ENCODE measurements at regions not wholly inside any gene's neighbourhood (a gene's known extent, or its start where the extent isn't known, plus 50 kb on each side); places are given as distances from the start of the nearest gene placed in this dataset.
A peak's percentile ranks its signal among the peaks of the same experiment; 100 is the strongest.

DNA sequence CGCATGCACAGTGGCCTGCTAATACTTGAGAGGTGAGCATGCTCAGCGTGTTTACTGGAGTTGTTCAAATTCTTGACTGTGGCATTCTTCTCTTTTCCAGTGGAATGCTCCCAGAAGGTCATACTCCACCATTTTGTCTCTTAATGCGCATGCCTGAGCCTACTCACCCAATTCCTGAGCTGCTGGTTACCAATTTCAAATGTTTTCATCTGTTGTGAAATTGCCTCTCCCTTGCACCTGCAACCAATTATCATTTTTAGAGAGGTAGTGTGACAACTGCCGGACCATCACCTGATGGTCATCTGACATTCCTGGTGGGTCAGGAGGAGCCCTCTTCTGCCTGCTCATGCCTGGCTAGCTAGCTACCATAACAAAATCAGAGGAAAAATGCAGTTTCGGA is 82.2 kb upstream of the LIFR start:
- no peaks in the 10 kb centered on the region for H3K27me3 ChIP-seq (ENCODE audit: insufficient read depth, low read length, poor library complexity, severe bottlenecking)
- H3K36me3 ChIP-seq (ENCODE audit: insufficient read depth, low read length) = no peaks in the 10 kb centered on the region
- H3K9me3 ChIP-seq (ENCODE audit: low read length) = no peaks in the 10 kb centered on the region
- DNase-seq = no peak
- H3K36me3 Mint-ChIP-seq = no peaks in the 10 kb centered on the region
- peaks cover 0 to 21% of the 10 kb centered on the region in 2 donors for H3K27me3 Mint-ChIP-seq
- H3K9me3 Mint-ChIP-seq = peaks cover 0 to 2% (median 0%) of the 10 kb centered on the region in 5 donors
- POLR2A ChIA-PET = no interaction called here
- no peak overlapping the region for H3K4me3 ChIP-seq (ENCODE audit: low read length)
- no peaks in the 10 kb centered on the region for H3K4me1 Mint-ChIP-seq
- CTCF ChIA-PET = no interaction called here
- H3K4me1 ChIP-seq (ENCODE audit: insufficient read depth, low read length) = no peaks in the 10 kb centered on the region
- H3K27ac ChIP-seq (ENCODE audit: low read depth, low read length) = no peak overlapping the region
- no peak overlapping the region for H3K4me3 Mint-ChIP-seq
- no peak overlapping the region for H3K27ac Mint-ChIP-seq

DNA sequence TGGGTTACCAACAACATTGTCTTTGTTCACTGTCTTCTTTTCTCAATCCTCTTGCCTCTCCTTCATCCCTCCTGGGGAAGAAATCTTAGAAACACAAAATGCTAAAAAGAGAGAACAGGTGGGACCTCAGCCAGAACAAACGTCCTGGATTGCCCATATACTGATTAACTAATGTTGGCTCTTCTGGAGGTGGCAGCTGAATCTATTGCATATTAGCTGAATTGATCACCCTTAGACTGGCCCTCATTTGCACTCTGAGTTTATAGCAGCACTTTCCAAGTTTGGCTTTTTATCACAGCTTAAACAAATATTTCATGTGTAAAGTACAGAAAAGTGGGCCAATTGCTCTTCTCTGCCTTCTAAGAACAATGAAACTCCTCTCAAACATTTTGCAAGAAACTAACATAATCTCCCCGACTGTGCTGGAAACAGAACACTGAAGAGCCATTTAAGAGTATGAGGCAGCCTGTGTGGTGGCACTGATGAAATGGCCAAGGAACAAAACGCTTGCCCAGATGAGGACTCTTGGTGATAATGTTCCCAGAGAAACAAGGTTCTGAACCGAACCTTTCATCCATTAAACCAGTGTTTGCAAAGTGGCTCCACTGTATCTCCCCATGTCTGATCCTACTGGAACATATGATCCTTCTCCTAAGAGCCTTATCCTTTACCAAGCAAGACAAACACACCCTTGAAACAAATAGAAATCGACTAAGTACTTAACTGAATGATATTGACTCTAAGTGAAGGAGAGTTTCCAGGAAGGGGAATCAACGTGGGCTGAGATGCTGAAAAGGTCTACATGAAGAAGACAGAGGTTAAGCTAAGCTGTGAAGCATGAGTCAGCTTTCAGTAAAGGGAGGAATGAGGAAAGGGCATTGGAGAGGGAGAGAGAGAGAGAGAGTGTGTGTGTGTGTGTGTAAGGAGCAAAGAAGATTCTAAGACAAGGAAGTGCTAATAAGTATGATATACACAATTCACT is 83.2 kb upstream of the LIFR start:
- CTCF ChIA-PET = no interaction called here
- DNase-seq = no peak

DNA sequence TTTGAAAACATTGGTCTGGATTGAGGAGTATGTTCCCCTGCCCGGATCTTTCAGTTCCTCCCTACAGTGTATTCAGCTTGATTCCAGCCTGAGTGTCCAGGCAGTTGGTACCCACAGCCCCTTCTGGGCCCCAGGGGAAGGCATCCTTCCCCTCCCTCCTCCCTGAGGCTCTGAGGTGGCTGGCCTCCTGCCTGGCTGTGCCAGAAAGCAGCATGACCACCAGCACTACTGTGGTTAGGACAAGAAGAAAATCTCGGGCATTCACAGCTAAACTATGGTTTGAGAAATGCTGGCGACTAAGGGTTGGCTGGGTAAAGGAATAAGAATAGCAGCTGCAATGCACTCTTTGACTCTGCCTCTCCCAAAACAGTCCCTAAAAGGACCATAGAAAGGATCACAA is 84.6 kb upstream of the LIFR start:
- H3K27me3 Mint-ChIP-seq = peaks cover 0 to 10% of the 10 kb centered on the region in 2 donors
- H3K9me3 Mint-ChIP-seq = peaks cover 0 to 5% (median 0%) of the 10 kb centered on the region in 5 donors
- ChIA-PET CTCF (no interaction called here), POLR2A (no interaction called here)
- H3K27ac Mint-ChIP-seq = no peak overlapping the region
- Histone ChIP-seq H3K27me3 (ENCODE audit: insufficient read depth, low read length, poor library complexity, severe bottlenecking) (no peaks in the 10 kb centered on the region), H3K27ac (ENCODE audit: low read depth, low read length) (no peak overlapping the region), H3K4me3 (ENCODE audit: low read length) (no peak overlapping the region), H3K9me3 (ENCODE audit: low read length) (no peaks in the 10 kb centered on the region), H3K4me1 (ENCODE audit: insufficient read depth, low read length) (no peaks in the 10 kb centered on the region), H3K36me3 (ENCODE audit: insufficient read depth, low read length) (no peaks in the 10 kb centered on the region)
- no peak overlapping the region for H3K4me3 Mint-ChIP-seq
- no peaks in the 10 kb centered on the region for H3K4me1 Mint-ChIP-seq
- H3K36me3 Mint-ChIP-seq = no peaks in the 10 kb centered on the region
- DNase-seq = no peak

More for the DNA sequence above, 83.2 kb upstream of the LIFR start:
- Histone ChIP-seq H3K9me3 (ENCODE audit: low read length) (no peaks in the 10 kb centered on the region), H3K36me3 (ENCODE audit: insufficient read depth, low read length) (no peaks in the 10 kb centered on the region), H3K27ac (ENCODE audit: low read depth, low read length) (no peak overlapping the region), H3K4me3 (ENCODE audit: low read length) (no peak overlapping the region), H3K27me3 (ENCODE audit: insufficient read depth, low read length, poor library complexity, severe bottlenecking) (no peaks in the 10 kb centered on the region), H3K4me1 (ENCODE audit: insufficient read depth, low read length) (no peaks in the 10 kb centered on the region)
- POLR2A ChIA-PET = no interaction called here
- Mint-ChIP-seq H3K9me3 (peaks cover 0 to 4% (median 0%) of the 10 kb centered on the region in 5 donors), H3K27ac (no peak overlapping the region), H3K36me3 (no peaks in the 10 kb centered on the region), H3K27me3 (peaks cover 0 to 14% of the 10 kb centered on the region in 2 donors), H3K4me1 (no peaks in the 10 kb centered on the region), H3K4me3 (no peak overlapping the region)

DNA sequence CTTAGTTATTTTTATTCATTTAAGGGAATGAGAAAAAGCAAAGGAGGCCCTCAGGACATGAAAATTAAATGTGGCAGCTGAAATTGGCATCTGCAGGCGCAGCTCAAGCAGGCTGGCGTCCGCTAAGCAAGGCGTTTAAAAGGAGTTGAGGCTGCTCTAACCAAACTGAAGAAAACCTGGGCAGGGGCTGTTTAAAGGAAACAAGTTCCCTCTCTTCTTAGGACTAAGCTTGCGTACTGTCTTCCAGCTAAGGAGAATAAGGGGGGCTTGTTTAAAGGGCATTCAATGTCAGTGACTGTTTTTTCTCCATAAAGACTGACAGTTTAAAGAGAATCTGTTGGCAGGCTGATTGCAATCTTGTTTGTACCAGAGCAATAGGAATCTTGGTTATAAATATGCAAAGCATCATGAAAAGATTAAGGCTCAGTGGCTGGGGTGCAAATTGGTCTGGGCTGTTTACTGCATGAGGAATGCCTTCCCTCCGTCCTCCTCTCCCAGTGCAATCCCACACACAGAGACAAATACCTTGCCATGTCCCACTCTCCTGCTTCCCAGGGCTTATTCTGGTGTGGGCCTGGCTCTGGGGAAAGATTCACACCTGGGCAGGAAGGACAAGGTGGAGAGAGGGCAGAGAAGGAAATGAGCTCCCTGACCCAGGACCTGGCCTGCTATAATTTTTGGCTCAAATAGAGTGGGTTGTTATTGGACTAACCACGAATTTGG is 85.9 kb upstream of the LIFR start:
- H3K4me1 ChIP-seq (ENCODE audit: insufficient read depth, low read length) = no peaks in the 10 kb centered on the region
- peaks cover 0 to 5% (median 0%) of the 10 kb centered on the region in 5 donors for H3K9me3 Mint-ChIP-seq
- no peak overlapping the region for H3K4me3 Mint-ChIP-seq
- DNase-seq = no peak
- no peak overlapping the region for H3K27ac Mint-ChIP-seq
- H3K36me3 ChIP-seq (ENCODE audit: insufficient read depth, low read length) = no peaks in the 10 kb centered on the region
- H3K27me3 Mint-ChIP-seq = peaks cover 0 to 8% of the 10 kb centered on the region in 2 donors
- no peaks in the 10 kb centered on the region for H3K27me3 ChIP-seq (ENCODE audit: insufficient read depth, low read length, poor library complexity, severe bottlenecking)
- H3K4me3 ChIP-seq (ENCODE audit: low read length) = no peak overlapping the region
- CTCF ChIA-PET = no interaction called here
- no peaks in the 10 kb centered on the region for H3K9me3 ChIP-seq (ENCODE audit: low read length)
- H3K27ac ChIP-seq (ENCODE audit: low read depth, low read length) = no peak overlapping the region
- POLR2A ChIA-PET = no interaction called here
- no peaks in the 10 kb centered on the region for H3K4me1 Mint-ChIP-seq
- no peaks in the 10 kb centered on the region for H3K36me3 Mint-ChIP-seq

DNA sequence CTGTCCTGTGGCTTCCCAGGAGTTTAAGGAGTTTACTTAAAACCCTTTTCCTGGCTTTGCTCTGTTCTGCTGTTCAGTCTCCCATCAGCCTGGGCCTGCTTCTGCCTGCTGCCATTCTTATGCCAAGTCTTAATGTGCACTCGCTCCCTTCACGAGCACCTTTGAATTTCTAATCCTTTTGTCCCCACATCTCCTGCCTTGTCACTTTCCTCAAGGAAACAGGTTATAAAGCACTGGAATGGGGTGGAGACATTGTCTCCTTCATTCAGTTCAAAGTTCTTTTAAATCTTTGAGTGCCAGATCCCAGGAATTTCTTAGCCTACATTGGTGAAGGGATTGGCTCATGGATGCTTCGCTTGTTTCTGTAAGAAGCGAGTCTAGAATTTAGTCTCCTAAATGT is 87.2 kb upstream of the LIFR start:
- Histone ChIP-seq H3K36me3 (ENCODE audit: insufficient read depth, low read length) (no peaks in the 10 kb centered on the region), H3K4me1 (ENCODE audit: insufficient read depth, low read length) (no peaks in the 10 kb centered on the region), H3K4me3 (ENCODE audit: low read length) (no peak overlapping the region), H3K9me3 (ENCODE audit: low read length) (no peaks in the 10 kb centered on the region), H3K27ac (ENCODE audit: low read depth, low read length) (no peak overlapping the region), H3K27me3 (ENCODE audit: insufficient read depth, low read length, poor library complexity, severe bottlenecking) (no peaks in the 10 kb centered on the region)
- H3K27me3 Mint-ChIP-seq = peaks cover 0 to 5% of the 10 kb centered on the region in 2 donors
- POLR2A ChIA-PET = no interaction called here
- H3K4me1 Mint-ChIP-seq = no peaks in the 10 kb centered on the region
- no peak overlapping the region for H3K27ac Mint-ChIP-seq
- no peak overlapping the region for H3K4me3 Mint-ChIP-seq
- CTCF ChIA-PET = no interaction called here
- no peaks in the 10 kb centered on the region for H3K36me3 Mint-ChIP-seq
- peaks cover 0 to 5% (median 0%) of the 10 kb centered on the region in 5 donors for H3K9me3 Mint-ChIP-seq
- no peak for DNase-seq

DNA sequence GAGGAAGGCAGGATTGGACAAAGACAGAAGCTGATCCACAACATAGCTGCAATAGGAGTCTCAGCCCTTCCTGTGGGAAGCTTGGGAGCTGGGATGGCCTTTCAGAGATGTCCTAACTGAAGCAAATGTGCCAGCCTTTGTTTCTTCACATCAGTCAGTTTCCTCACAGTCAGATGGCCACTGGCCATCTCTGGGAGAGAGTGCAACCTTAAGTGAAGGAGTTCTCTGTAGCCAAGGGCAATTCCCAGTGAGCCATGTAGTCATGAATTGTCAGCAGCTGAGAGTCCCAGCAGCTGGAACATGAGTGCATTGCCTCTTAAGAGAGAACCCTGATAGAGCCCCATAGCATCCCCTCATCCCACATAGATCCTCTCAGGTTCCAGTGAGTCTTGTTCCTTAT is 89.1 kb upstream of the LIFR start:
- ChIA-PET POLR2A (no interaction called here), CTCF (no interaction called here)
- DNase-seq = no peak

DNA sequence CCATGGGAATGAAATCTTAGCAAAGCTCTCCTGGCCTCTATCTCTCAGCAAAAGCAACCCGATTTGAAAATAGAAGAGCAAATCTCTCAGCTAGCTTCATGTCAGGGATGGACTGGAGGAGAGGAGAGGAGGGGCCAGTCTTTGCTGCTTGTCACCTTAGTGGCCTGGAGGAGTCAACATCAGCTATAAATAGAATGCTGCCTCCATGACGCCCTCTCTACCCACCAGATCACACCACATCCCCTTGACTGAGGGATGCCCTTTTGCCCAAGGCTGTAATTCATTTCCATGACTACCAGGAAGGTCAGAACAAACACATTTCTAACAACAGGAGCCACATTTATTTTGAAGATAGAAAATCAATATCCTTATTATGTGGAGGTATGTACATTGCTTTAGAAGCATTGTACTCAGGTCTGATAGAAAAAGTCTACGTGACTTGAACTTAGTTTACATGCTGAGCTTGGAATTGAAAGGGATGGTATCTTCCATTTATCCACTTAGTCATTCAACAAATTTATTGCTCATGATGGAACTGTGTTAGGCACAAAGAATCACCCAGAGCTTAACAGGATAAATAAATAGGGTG is 92.4 kb upstream of the LIFR start:
- peaks cover 6 to 13% (median 12%) of the 10 kb centered on the region in 3 donors for H3K4me1 Mint-ChIP-seq
- CTCF ChIA-PET = no interaction called here

More for the DNA sequence above, 89.1 kb upstream of the LIFR start:
- H3K36me3 Mint-ChIP-seq = no peaks in the 10 kb centered on the region
- H3K4me3 Mint-ChIP-seq = no peak overlapping the region
- Histone ChIP-seq H3K27me3 (ENCODE audit: insufficient read depth, low read length, poor library complexity, severe bottlenecking) (no peaks in the 10 kb centered on the region), H3K4me1 (ENCODE audit: insufficient read depth, low read length) (no peaks in the 10 kb centered on the region), H3K27ac (ENCODE audit: low read depth, low read length) (no peak overlapping the region), H3K9me3 (ENCODE audit: low read length) (no peaks in the 10 kb centered on the region), H3K4me3 (ENCODE audit: low read length) (no peak overlapping the region), H3K36me3 (ENCODE audit: insufficient read depth, low read length) (no peaks in the 10 kb centered on the region)
- H3K27ac Mint-ChIP-seq = no peak overlapping the region
- H3K9me3 Mint-ChIP-seq = peaks cover 0 to 5% (median 0%) of the 10 kb centered on the region in 5 donors
- H3K4me1 Mint-ChIP-seq = peaks cover 5 to 7% (median 6%) of the 10 kb centered on the region in 3 donors
- H3K27me3 Mint-ChIP-seq = peaks cover 3 to 4% of the 10 kb centered on the region in 2 donors

DNA sequence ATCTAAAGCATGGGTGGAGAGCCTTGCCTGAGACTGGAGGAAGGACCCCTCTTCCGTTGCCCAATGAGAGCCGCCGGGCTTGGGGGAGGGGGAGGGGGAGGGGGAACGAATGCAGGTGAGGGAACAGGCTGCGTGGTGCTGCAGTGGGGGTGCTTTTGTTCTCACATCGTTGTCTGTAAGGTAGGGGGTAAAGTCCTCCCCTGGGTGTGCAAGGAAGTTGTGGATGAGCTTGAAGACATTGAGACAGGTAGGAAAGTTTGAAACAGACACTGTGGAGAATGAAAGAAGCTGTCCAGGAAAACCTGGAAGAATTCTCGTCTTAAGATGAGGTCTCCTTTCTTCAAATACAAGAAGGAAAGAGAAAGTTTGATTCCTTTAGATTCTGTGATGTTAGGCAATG is 94.1 kb upstream of the LIFR start:
- DNase-seq = no peak
- Mint-ChIP-seq H3K4me3 (peak overlapping the region; percentile 5 to 57 (median 44)), H3K9me3 (no peaks in the 10 kb centered on the region), H3K36me3 (no peaks in the 10 kb centered on the region), H3K4me1 (peaks cover 6 to 13% (median 12%) of the 10 kb centered on the region in 3 donors), H3K27me3 (peaks cover 4 to 16% of the 10 kb centered on the region in 2 donors), H3K27ac (peak overlapping the region in 2 of 8 donors; percentile 22 to 29)
- Histone ChIP-seq H3K9me3 (ENCODE audit: low read length) (no peaks in the 10 kb centered on the region), H3K27ac (ENCODE audit: low read depth, low read length) (no peak overlapping the region), H3K4me3 (ENCODE audit: low read length) (no peak overlapping the region), H3K4me1 (ENCODE audit: insufficient read depth, low read length) (no peaks in the 10 kb centered on the region), H3K36me3 (ENCODE audit: insufficient read depth, low read length) (no peaks in the 10 kb centered on the region), H3K27me3 (ENCODE audit: insufficient read depth, low read length, poor library complexity, severe bottlenecking) (no peaks in the 10 kb centered on the region)
- CTCF ChIA-PET = no interaction called here
- POLR2A ChIA-PET = no interaction called here

More for the DNA sequence above, 92.4 kb upstream of the LIFR start:
- Mint-ChIP-seq H3K27ac (no peak overlapping the region), H3K36me3 (no peaks in the 10 kb centered on the region), H3K27me3 (peaks cover 4 to 10% of the 10 kb centered on the region in 2 donors), H3K9me3 (peaks cover 0 to 5% (median 0%) of the 10 kb centered on the region in 5 donors), H3K4me3 (no peak overlapping the region)
- DNase-seq = no peak
- H3K9me3 ChIP-seq (ENCODE audit: low read length) = no peaks in the 10 kb centered on the region
- H3K4me3 ChIP-seq (ENCODE audit: low read length) = no peak overlapping the region
- POLR2A ChIA-PET = no interaction called here
- H3K4me1 ChIP-seq (ENCODE audit: insufficient read depth, low read length) = no peaks in the 10 kb centered on the region
- no peaks in the 10 kb centered on the region for H3K27me3 ChIP-seq (ENCODE audit: insufficient read depth, low read length, poor library complexity, severe bottlenecking)
- no peaks in the 10 kb centered on the region for H3K36me3 ChIP-seq (ENCODE audit: insufficient read depth, low read length)
- H3K27ac ChIP-seq (ENCODE audit: low read depth, low read length) = no peak overlapping the region
